Naive thymus-derived CD4-positive, alpha-beta T cell (primary cell): ENCODE measurements at regions not wholly inside any gene's neighbourhood (a gene's known extent, or its start where the extent isn't known, plus 50 kb on each side); places are given as distances from the start of the nearest gene placed in this dataset.

ENCODE experiments used
- ATAC-seq: fragments of 150-1000 bp; cut with Tn5 transposase; 2 replicates; pipeline ENCODE4 v1.10.0; 2021; ENCODE audit warnings: mild to moderate bottlenecking, moderate library complexity
- CTCF ChIA-PET: fragments of 350-600 bp; sonication (Branson Sonifier 250); formaldehyde crosslinking; loops from one replicate; lab custom pipeline; 2021; ENCODE audit warnings: antibody characterized with exemption; lab: Charles Lee
- POLR2A ChIA-PET: fragments of 350-600 bp; sonication (Branson Sonifier 250); formaldehyde crosslinking; loops from one replicate; lab custom pipeline; 2021; ENCODE audit warnings: antibody characterized with exemption, inconsistent platforms; lab: Charles Lee
- DNase-seq, 9 donors: peaks; one replicate each; pipeline versions ENCODE4 v3.0.0 to v3.0.0-alpha.2; 2020 to 2022; ENCODE audit warnings: mixed read lengths in 1 of 9
- H3K27ac ChIP-seq: one replicate; pipeline ENCODE4 v1.7.0; 2013; ENCODE audit warnings: mild to moderate bottlenecking, low read depth, low read length, moderate library complexity
- H3K27me3 ChIP-seq, 2 donors: one replicate each; pipeline ENCODE4 v1.7.0; 2013; ENCODE audit warnings: low read length in 2 of 2, mild to moderate bottlenecking in 2 of 2, moderate library complexity in 2 of 2; ENCODE audit not compliant: control insufficient read depth in 2 of 2, insufficient read depth in 2 of 2
- H3K36me3 ChIP-seq, 3 experiments: 1 replicate in 2 of 3; 2 replicates in 1 of 3; pipeline ENCODE4 v1.7.0; 2013; ENCODE audit warnings: low read length in 3 of 3, mild to moderate bottlenecking in 3 of 3, moderate library complexity in 1 of 3; ENCODE audit not compliant: insufficient read depth in 3 of 3, control insufficient read depth in 2 of 3
- H3K4me1 ChIP-seq, 2 donors: one replicate each; pipeline ENCODE4 v1.7.0; 2013; ENCODE audit warnings: low read length in 2 of 2, mild to moderate bottlenecking in 2 of 2, moderate library complexity in 1 of 2; ENCODE audit not compliant: control insufficient read depth in 2 of 2, insufficient read depth in 2 of 2
- H3K4me3 ChIP-seq: 2 replicates; pipeline ENCODE4 v1.7.0; 2013; ENCODE audit warnings: mild to moderate bottlenecking, low read length
- H3K9me3 ChIP-seq, 3 experiments: 1 replicate in 2 of 3; 2 replicates in 1 of 3; pipeline ENCODE4 v1.7.0; 2013; ENCODE audit warnings: low read length in 3 of 3; ENCODE audit not compliant: control insufficient read depth in 2 of 3
- H3K27ac Mint-ChIP-seq, 9 donors: one replicate each; pipeline ENCODE4 v1.8.0; 2020 to 2022; ENCODE audit warnings: mixed read lengths in 9 of 9, mild to moderate bottlenecking in 8 of 9, moderate library complexity in 5 of 9, inconsistent platforms in 2 of 9
- H3K27me3 Mint-ChIP-seq, 5 donors: one replicate each; pipeline ENCODE4 v1.8.0; 2021 to 2022; ENCODE audit warnings: mixed read lengths in 5 of 5, mild to moderate bottlenecking in 1 of 5
- H3K36me3 Mint-ChIP-seq, 5 donors: one replicate each; pipeline ENCODE4 v1.8.0; 2020 to 2022; ENCODE audit warnings: mixed read lengths in 5 of 5, mild to moderate bottlenecking in 3 of 5, inconsistent platforms in 1 of 5
- H3K4me1 Mint-ChIP-seq, 7 donors: one replicate each; pipeline ENCODE4 v1.8.0; 2020 to 2022; ENCODE audit warnings: mixed read lengths in 7 of 7, mild to moderate bottlenecking in 3 of 7, inconsistent platforms in 1 of 7
- H3K4me3 Mint-ChIP-seq, 10 donors: one replicate each; pipeline ENCODE4 v1.8.0; 2020 to 2022; ENCODE audit warnings: mild to moderate bottlenecking in 10 of 10, mixed read lengths in 10 of 10, moderate library complexity in 6 of 10, inconsistent platforms in 2 of 10
- H3K9me3 Mint-ChIP-seq, 11 donors: one replicate each; pipeline ENCODE4 v1.8.0; 2020 to 2022; ENCODE audit warnings: mixed read lengths in 11 of 11, mild to moderate bottlenecking in 4 of 11, inconsistent platforms in 1 of 11, moderate library complexity in 1 of 11
- intact Hi-C, 2 donors: fragments of 100-400 bp; cut with micrococcal nuclease; formaldehyde crosslinking; loops; one replicate each; pipeline ENCODE4 v1.15.1; 2023

DNA sequence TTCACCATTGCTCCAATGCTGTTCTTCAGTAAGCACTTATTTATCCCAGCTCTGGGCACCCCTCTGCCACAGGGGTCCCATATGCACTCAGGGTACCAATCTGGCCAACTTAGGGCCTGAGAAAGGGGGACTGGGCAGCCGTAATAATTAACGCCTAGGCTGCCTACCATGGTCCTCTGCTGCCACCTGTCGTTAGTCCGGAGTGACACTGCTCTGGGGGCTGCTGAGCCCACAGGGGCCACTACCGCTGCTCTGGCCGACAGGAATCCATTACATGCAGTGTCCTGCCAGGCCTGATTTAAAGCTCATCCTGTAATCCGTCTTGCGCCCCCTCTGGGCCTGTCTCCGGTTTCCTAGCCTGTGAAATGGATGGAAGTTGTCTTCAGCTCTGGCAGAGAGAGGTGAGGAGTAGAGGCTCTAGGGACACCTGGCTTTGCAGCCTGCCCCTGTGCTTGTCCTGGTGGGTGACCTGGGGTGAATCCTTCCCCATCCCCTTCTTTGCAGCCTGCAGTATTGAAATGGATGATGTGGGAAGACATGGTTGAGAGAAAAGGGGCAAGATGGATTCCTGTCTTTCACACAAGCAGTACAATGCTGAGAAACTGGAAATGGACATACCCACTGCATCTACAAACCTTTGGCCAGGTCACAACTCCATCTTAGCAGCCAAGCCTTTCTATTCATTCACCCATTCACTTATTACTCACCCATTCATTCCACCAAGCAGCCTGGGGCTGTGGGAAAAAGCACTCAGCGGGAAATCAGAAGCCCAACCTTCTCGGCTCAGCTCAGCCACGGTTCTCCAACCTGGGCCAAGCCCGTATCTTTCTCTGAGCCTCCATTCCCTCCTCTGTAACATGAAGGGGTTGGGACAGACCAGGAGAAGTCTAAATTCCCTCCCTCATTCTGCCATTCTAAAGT, 116.3 kb upstream of the NALF2 start:
- peaks cover 0 to 4% (median 0%) of the 10 kb centered on the region in 7 donors for H3K4me1 Mint-ChIP-seq
- H3K27me3 Mint-ChIP-seq = peaks cover 0 to 20% (median 4%) of the 10 kb centered on the region in 5 donors
- H3K36me3 Mint-ChIP-seq = no peaks in the 10 kb centered on the region
- H3K27ac Mint-ChIP-seq = no peak overlapping the region
- no peaks in the 10 kb centered on the region for H3K36me3 ChIP-seq
- H3K9me3 ChIP-seq = no peaks in the 10 kb centered on the region
- no peaks in the 10 kb centered on the region for H3K27me3 ChIP-seq
- peak in 7 of 9 donors; percentile 0 to 27 (median 11) for DNase-seq
- no peak overlapping the region for H3K4me3 ChIP-seq
- ChIA-PET CTCF (interaction anchor here (0.7 kb wide), 1 partner anchor 169 kb away, joined by 4 read pairs; no protein-coding TSS in a partner anchor), POLR2A (no interaction called here)
- H3K4me1 ChIP-seq = no peaks in the 10 kb centered on the region
- H3K27ac ChIP-seq = no peak overlapping the region
- peak; percentile 45 for ATAC-seq
- no peak overlapping the region for H3K4me3 Mint-ChIP-seq
- intact Hi-C loops = loop anchor here (2.0 to 5.0 kb wide), 4 partner anchors 561 to 1191 kb away; no protein-coding TSS in a partner anchor
- H3K9me3 Mint-ChIP-seq = no peaks in the 10 kb centered on the region

DNA sequence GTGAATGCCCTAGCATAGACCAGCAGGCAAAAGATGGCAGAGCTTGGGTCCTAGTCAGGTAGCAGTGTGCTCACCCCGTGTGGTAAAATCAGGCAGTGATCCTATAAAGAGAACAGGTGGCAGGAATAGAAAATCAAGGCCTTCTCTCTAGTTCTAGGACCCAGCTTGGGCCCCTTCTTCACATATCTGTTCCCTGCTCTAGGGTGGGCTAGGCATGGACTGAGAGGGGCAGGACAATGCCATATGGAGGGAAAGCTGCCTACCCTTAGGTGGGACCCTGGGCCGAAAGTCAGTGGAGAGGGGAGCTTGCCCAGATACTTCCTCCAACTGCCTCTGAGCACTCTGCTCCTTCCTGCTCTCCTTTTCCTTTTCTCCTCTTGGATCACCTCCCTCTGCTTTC, 117.4 kb upstream of the NALF2 start:
- ChIA-PET CTCF (no interaction called here), POLR2A (no interaction called here)
- no peak overlapping the region for H3K27ac ChIP-seq
- H3K9me3 ChIP-seq = no peaks in the 10 kb centered on the region
- ATAC-seq (no peak), DNase-seq (no peak)
- no peaks in the 10 kb centered on the region for H3K36me3 Mint-ChIP-seq
- no peak overlapping the region for H3K4me3 ChIP-seq
- H3K27me3 ChIP-seq = no peaks in the 10 kb centered on the region
- no peak overlapping the region for H3K27ac Mint-ChIP-seq
- no peaks in the 10 kb centered on the region for H3K36me3 ChIP-seq
- peaks cover 2 to 21% (median 4%) of the 10 kb centered on the region in 5 donors for H3K27me3 Mint-ChIP-seq
- H3K4me1 ChIP-seq = no peaks in the 10 kb centered on the region
- peaks cover 0 to 4% (median 0%) of the 10 kb centered on the region in 7 donors for H3K4me1 Mint-ChIP-seq
- no peaks in the 10 kb centered on the region for H3K9me3 Mint-ChIP-seq
- no peak overlapping the region for H3K4me3 Mint-ChIP-seq
- intact Hi-C loops = loop anchor here (2.0 to 5.0 kb wide), 4 partner anchors 560 to 1190 kb away; no protein-coding TSS in a partner anchor

DNA sequence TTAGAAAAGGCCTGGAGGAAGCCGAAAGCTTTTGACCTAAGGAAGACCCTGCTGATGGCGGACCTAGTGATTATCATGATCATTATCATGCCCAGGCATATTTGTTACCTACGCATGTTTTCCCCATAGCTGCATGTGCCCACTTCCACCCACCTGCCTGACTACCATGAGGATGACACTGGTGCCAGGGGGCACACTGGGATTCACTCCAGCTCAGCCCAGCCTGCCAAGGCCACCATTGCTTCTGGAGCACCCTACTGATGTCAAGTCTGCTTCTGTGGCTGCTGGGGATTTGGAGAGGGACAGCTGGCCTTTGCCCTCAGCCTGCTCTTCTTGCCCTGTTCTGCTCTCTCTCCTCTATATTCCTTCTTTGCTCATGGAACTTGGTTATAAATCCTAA, 124.7 kb upstream of the NALF2 start:
- CTCF ChIA-PET = no interaction called here
- no peak overlapping the region for H3K4me3 ChIP-seq

DNA sequence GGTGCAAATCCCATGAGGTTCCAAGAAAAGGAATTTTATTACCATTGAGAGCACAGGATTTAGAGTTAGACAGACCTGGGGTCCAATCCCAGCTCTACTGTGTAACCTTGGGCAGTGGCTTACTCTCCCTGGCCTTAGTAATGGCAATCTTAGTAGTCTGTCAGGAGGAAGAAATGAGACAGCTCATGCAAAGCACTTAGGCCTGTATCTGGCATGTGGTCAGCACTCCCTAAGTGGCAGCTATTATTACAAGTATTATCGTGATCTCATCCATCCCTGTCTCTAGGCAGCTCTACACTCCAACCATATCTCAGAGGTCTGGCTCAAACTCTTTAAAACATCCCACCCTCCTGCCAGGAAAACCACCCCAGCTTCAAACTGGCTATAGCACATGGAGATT, 129.6 kb upstream of the NALF2 start:
- Mint-ChIP-seq H3K36me3 (peaks cover 0 to 7% (median 0%) of the 10 kb centered on the region in 5 donors), H3K9me3 (peaks cover 0 to 22% (median 10%) of the 10 kb centered on the region in 11 donors), H3K4me3 (no peak overlapping the region), H3K27ac (no peak overlapping the region), H3K4me1 (no peaks in the 10 kb centered on the region), H3K27me3 (peaks cover 0 to 16% (median 4%) of the 10 kb centered on the region in 5 donors)
- Histone ChIP-seq H3K27me3 (no peaks in the 10 kb centered on the region), H3K36me3 (no peaks in the 10 kb centered on the region), H3K27ac (no peak overlapping the region), H3K9me3 (no peaks in the 10 kb centered on the region), H3K4me1 (no peaks in the 10 kb centered on the region), H3K4me3 (no peak overlapping the region)
- intact Hi-C loops = no loop called here
- ATAC-seq = no peak
- DNase-seq = no peak
- CTCF ChIA-PET = no interaction called here
- POLR2A ChIA-PET = no interaction called here

More for the DNA sequence above, 124.7 kb upstream of the NALF2 start:
- no peak overlapping the region for H3K27ac Mint-ChIP-seq
- H3K27me3 Mint-ChIP-seq = peaks cover 0 to 8% (median 2%) of the 10 kb centered on the region in 5 donors
- no peak for ATAC-seq
- DNase-seq = no peak
- no peaks in the 10 kb centered on the region for H3K27me3 ChIP-seq
- H3K4me1 ChIP-seq = no peaks in the 10 kb centered on the region
- no peak overlapping the region for H3K4me3 Mint-ChIP-seq
- H3K9me3 ChIP-seq = no peaks in the 10 kb centered on the region
- no peaks in the 10 kb centered on the region for H3K4me1 Mint-ChIP-seq
- no peaks in the 10 kb centered on the region for H3K36me3 ChIP-seq
- H3K9me3 Mint-ChIP-seq = peaks cover 0 to 22% (median 9%) of the 10 kb centered on the region in 11 donors
- intact Hi-C loops = no loop called here
- H3K36me3 Mint-ChIP-seq = peaks cover 0 to 7% (median 0%) of the 10 kb centered on the region in 5 donors
- POLR2A ChIA-PET = no interaction called here
- H3K27ac ChIP-seq = no peak overlapping the region

DNA sequence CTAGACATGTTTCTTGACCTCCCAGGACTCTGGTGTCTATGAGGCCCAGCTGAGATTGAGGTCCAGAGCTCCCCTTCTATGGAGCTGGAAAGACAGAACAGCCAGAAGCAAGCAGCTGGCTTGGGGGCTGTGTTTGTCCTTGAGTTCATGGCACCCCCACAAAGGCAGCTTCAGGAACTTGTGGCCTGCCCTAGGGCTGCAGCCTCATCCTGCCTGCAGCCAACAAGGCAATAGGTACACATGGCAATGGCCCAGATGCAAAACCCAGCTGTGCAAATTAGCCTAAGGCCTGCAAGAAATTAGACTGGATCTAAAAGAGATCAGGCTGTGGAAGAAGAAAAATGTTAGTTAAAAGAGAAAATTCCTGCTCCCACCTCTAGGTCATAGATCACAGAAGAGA, 131.7 kb upstream of the NALF2 start:
- intact Hi-C loops = no loop called here
- peaks cover 0 to 22% (median 10%) of the 10 kb centered on the region in 11 donors for H3K9me3 Mint-ChIP-seq
- Histone ChIP-seq H3K4me1 (no peaks in the 10 kb centered on the region), H3K9me3 (no peaks in the 10 kb centered on the region), H3K27ac (no peak overlapping the region), H3K27me3 (no peaks in the 10 kb centered on the region), H3K36me3 (no peaks in the 10 kb centered on the region), H3K4me3 (no peak overlapping the region)
- H3K4me1 Mint-ChIP-seq = no peaks in the 10 kb centered on the region
- H3K36me3 Mint-ChIP-seq = peaks cover 0 to 7% (median 0%) of the 10 kb centered on the region in 5 donors
- ATAC-seq (no peak), DNase-seq (no peak)
- peaks cover 0 to 16% (median 4%) of the 10 kb centered on the region in 5 donors for H3K27me3 Mint-ChIP-seq
- no peak overlapping the region for H3K4me3 Mint-ChIP-seq
- ChIA-PET POLR2A (no interaction called here), CTCF (no interaction called here)
- no peak overlapping the region for H3K27ac Mint-ChIP-seq

DNA sequence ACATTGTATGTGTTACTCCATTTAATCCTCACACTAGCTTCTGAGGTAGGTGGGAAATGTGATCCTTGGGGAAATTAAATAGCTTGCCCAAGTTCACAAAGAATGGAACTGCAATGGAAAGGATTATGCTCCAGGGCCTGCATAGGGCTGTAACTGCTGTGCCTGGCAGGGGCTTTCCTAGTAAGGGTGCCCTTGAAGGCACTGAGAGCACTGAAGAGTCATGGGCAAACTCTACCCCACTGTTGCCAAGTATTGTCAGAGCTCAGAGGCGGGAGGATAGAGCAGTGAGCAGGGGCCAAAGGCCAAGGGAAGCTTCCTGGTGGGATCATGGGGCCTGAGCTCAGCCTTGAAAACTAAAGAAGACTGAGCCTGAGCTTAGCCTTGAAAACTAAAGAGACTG, 133.0 kb upstream of the NALF2 start:
- CTCF ChIA-PET = no interaction called here

More for the DNA sequence above, 133.0 kb upstream of the NALF2 start:
- intact Hi-C loops = no loop called here
- Mint-ChIP-seq H3K36me3 (peaks cover 0 to 7% (median 0%) of the 10 kb centered on the region in 5 donors), H3K4me3 (no peak overlapping the region), H3K4me1 (no peaks in the 10 kb centered on the region), H3K27ac (no peak overlapping the region), H3K27me3 (peaks cover 0 to 16% (median 4%) of the 10 kb centered on the region in 5 donors), H3K9me3 (peaks cover 0 to 12% (median 6%) of the 10 kb centered on the region in 11 donors)
- no peak for ATAC-seq
- Histone ChIP-seq H3K4me1 (no peaks in the 10 kb centered on the region), H3K36me3 (no peaks in the 10 kb centered on the region), H3K27ac (no peak overlapping the region), H3K4me3 (no peak overlapping the region), H3K27me3 (no peaks in the 10 kb centered on the region), H3K9me3 (no peaks in the 10 kb centered on the region)
- DNase-seq = no peak
- POLR2A ChIA-PET = no interaction called here
